Breast epithelium (tissue), 3 donors: ENCODE measurements at regions not wholly inside any gene's neighbourhood (a gene's known extent, or its start where the extent isn't known, plus 50 kb on each side); places are given as distances from the start of the nearest gene placed in this dataset.

Experiments
- CTCF ChIP-seq, 3 donors: fragments of 450-650 bp; IDR thresholded peaks; one replicate each; pipeline ENCODE4 v1.5.1; 2016 to 2017; ENCODE audit warnings: antibody characterized with exemption in 3 of 3, mild to moderate bottlenecking in 3 of 3, moderate library complexity in 3 of 3
- POLR2A ChIP-seq: fragments of 450-650 bp; IDR thresholded peaks from one replicate; pipeline ENCODE4 v1.6.1; 2016; ENCODE audit warnings: antibody characterized with exemption, mild to moderate bottlenecking, moderate library complexity

GRCh38 chr4:59039046-59039445 is 1928.9 kb upstream of the IGFBP7 start:
- TF ChIP-seq CTCF (IDR thresholded peaks at IDR 0.05) (no peak), POLR2A (no peak)
